ENCODE measurements at regions not wholly inside any gene's neighbourhood (a gene's known extent, or its start where the extent isn't known, plus 50 kb on each side); places are given as distances from the start of the nearest gene placed in this dataset.

DNA sequence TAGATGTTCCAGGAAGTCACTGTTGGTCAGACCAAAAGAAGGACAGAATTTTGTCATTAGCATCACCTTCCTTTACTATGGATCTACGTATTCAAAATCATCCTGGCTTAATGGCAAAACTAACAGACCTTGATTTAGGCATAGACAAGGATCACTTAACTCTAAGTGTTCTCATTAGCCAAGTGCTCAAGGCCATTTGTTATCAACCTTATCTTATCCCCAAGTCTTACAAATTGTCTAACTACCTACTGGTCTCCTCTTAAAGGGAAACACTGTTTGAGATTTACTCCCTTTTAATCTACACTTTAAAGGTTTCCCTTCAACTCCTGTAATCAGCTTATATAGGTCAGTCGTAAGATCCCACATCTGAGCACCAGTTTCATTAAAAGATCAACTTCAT lies 1197.5 kb upstream of the C9orf72 start:
- TF ChIP-seq RAD21 (IDR thresholded peaks at IDR 0.05; ENCODE audit: low read depth): no peak
- no peak for TF ChIP-seq POLR2AphosphoS5 (IDR thresholded peaks at IDR 0.05; ENCODE audit: low read depth, low read length)
- TF ChIP-seq EZH2 (IDR thresholded peaks at IDR 0.05): no peak
- TF ChIP-seq YY1 (IDR thresholded peaks at IDR 0.05; ENCODE audit: extremely low read depth, insufficient replicate concordance, low read depth, low read length): no peak
- TF ChIP-seq EZH2phosphoT487 (IDR thresholded peaks at IDR 0.05; ENCODE audit: borderline replicate concordance): no peak
- TF ChIP-seq JUND (IDR thresholded peaks at IDR 0.05): no peak
